Endothelial cell of umbilical vein (primary cell): ENCODE measurements at regions not wholly inside any gene's neighbourhood (a gene's known extent, or its start where the extent isn't known, plus 50 kb on each side); places are given as distances from the start of the nearest gene placed in this dataset.

Source experiments
- BruUV-seq: library from RNA; stranded (reverse); fragments of 400-500 nt; replicated peaks from 2 replicates; lab custom pipeline; 2021; lab: Mats Ljungman, UMichigan
- CTCF ChIA-PET: fragments of 300-600, 350-600 bp; sonication (Branson Sonifier 250); formaldehyde crosslinking; loops from one replicate; lab custom pipeline; 2021; ENCODE audit warnings: antibody characterized with exemption, inconsistent platforms; lab: Charles Lee
- POLR2A ChIA-PET: fragments of 300-600, 350-600 bp; sonication (Branson Sonifier 250); formaldehyde crosslinking; loops from one replicate; lab custom pipeline; 2021; ENCODE audit warnings: antibody characterized with exemption, inconsistent platforms; lab: Charles Lee
- DNase-seq: peaks from one replicate; pipeline ENCODE4 v3.0.0-alpha.2; 2011; ENCODE audit warnings: low read depth, low spot score
- FAIRE-seq: peaks from 2 replicates; lab custom pipeline; 2011; peaks lifted over from hg19 to GRCh38; lab: Jason Lieb, UNC
- H2AFZ ChIP-seq: 2 replicates; pipeline ENCODE4 v1.6.0; 2012; ENCODE audit warnings: low read depth, low read length, control low read depth, inconsistent platforms
- H3K27ac ChIP-seq: 2 replicates; pipeline ENCODE4 v1.5.1; 2011; ENCODE audit warnings: low read depth, mild to moderate bottlenecking, control low read depth, low read length, moderate library complexity; ENCODE audit not compliant: insufficient read depth
- H3K27me3 ChIP-seq, 2 experiments: 2 replicates each; pipeline versions ENCODE4 v1.6.0 to v1.6.1; 2011; ENCODE audit warnings: low read length in 2 of 2, mixed read lengths in 1 of 2; ENCODE audit not compliant: control insufficient read depth in 2 of 2, insufficient read depth in 2 of 2
- H3K36me3 ChIP-seq, 2 experiments: 2 replicates in 1 of 2; 3 replicates in 1 of 2; pipeline ENCODE4 v1.5.1; 2011; ENCODE audit warnings: low read length in 2 of 2, mild to moderate bottlenecking in 1 of 2, moderate library complexity in 1 of 2; ENCODE audit not compliant: control insufficient read depth in 2 of 2, insufficient read depth in 2 of 2; ENCODE audit errors: extremely low read depth in 1 of 2
- H3K4me1 ChIP-seq: 3 replicates; pipeline ENCODE4 v1.5.1; 2011; ENCODE audit warnings: mild to moderate bottlenecking, low read length; ENCODE audit not compliant: control insufficient read depth, insufficient read depth; ENCODE audit errors: extremely low read depth
- H3K4me2 ChIP-seq: 2 replicates; pipeline ENCODE4 v1.6.1; 2011; ENCODE audit warnings: low read length, control low read depth, mixed read lengths; ENCODE audit not compliant: insufficient read depth
- H3K4me3 ChIP-seq, 3 experiments: fragments of 200-600 bp in 1 of 3; sonication (generic), shearing (Covaris generic) in 1 of 3; replicated peaks in 1 of 3; 2 replicates each; pipeline ENCODE4 v1.5.1; 2011 to 2016; ENCODE audit warnings: control low read depth in 3 of 3, low read length in 3 of 3, mild to moderate bottlenecking in 2 of 3, inconsistent platforms in 1 of 3, low read depth in 1 of 3, moderate library complexity in 1 of 3; ENCODE audit not compliant: insufficient read depth in 1 of 3
- H3K79me2 ChIP-seq: 2 replicates; pipeline ENCODE4 v1.6.0; 2012; ENCODE audit warnings: low read length, inconsistent platforms; ENCODE audit not compliant: control insufficient read depth, insufficient read depth
- H3K9ac ChIP-seq: replicated peaks from 2 replicates; pipeline ENCODE3; 2011; ENCODE audit warnings: low read length, control low read depth; ENCODE audit not compliant: insufficient read depth; ENCODE audit errors: extremely low read depth
- H3K9me1 ChIP-seq: replicated peaks from 3 replicates; pipeline ENCODE4 v1.6.0; 2011; ENCODE audit warnings: mild to moderate bottlenecking, low read length; ENCODE audit not compliant: control insufficient read depth, insufficient read depth; ENCODE audit errors: extremely low read depth
- H3K9me3 ChIP-seq: replicated peaks from 2 replicates; pipeline ENCODE4 v1.5.1; 2012; ENCODE audit warnings: low read length, inconsistent platforms; ENCODE audit not compliant: control insufficient read depth, insufficient read depth
- H4K20me1 ChIP-seq: replicated peaks from 2 replicates; pipeline ENCODE3; 2011; ENCODE audit warnings: mild to moderate bottlenecking, low read length; ENCODE audit not compliant: control insufficient read depth, insufficient read depth; ENCODE audit errors: extremely low read depth
- EZH2 ChIP-seq: IDR thresholded peaks from 2 replicates; pipeline ENCODE4 v1.6.1; 2012; ENCODE audit warnings: borderline replicate concordance, low read depth, mild to moderate bottlenecking, moderate library complexity, low read length, inconsistent platforms; ENCODE audit not compliant: severe bottlenecking
- FOS ChIP-seq: IDR thresholded peaks from 2 replicates; pipeline ENCODE4 v1.6.1; 2011; ENCODE audit warnings: mild to moderate bottlenecking, low read length, moderate library complexity, borderline replicate concordance; ENCODE audit not compliant: insufficient read depth
- GATA2 ChIP-seq: IDR thresholded peaks from 2 replicates; pipeline ENCODE4 v1.7.0; 2011; ENCODE audit warnings: low read depth, mild to moderate bottlenecking, moderate library complexity, mixed read lengths, low read length; ENCODE audit not compliant: insufficient read length, insufficient read depth
- JUN ChIP-seq: IDR thresholded peaks from 2 replicates; pipeline ENCODE4 v1.6.1; 2011; ENCODE audit warnings: borderline replicate concordance, low read depth; ENCODE audit not compliant: insufficient read length, insufficient read depth
- MYC ChIP-seq: IDR thresholded peaks from one replicate; pipeline ENCODE4 v1.6.1; 2011; ENCODE audit warnings: mild to moderate bottlenecking, low read depth, low read length
- POLR2A ChIP-seq: IDR thresholded peaks from 2 replicates; pipeline ENCODE4 v1.6.1; 2012; ENCODE audit warnings: low read depth, mild to moderate bottlenecking, control low read depth, low read length
- POLR2AphosphoS5 ChIP-seq: IDR thresholded peaks from 2 replicates; pipeline ENCODE4 v1.6.1; 2012; ENCODE audit warnings: low read depth, mild to moderate bottlenecking, control low read depth, low read length, moderate library complexity; ENCODE audit not compliant: insufficient read depth
- dilution Hi-C: fragments of 300-500 bp; cut with MboI; formaldehyde crosslinking; loops from one replicate; pipeline ENCODE4 v1.15.0; 2019; ENCODE audit warnings: low sequenced_read_pairs; ENCODE audit not compliant: extremely low pct_ligation_motif_present
- intact Hi-C: fragments of 100-400 bp; cut with micrococcal nuclease; formaldehyde crosslinking; loops from one replicate; pipeline ENCODE4 v1.10.0; 2022
- TF ChIP-seq, protein P1 (sequence below), 2 donors: IDR thresholded peaks; 1 replicate in 1 of 2; 2 replicates in 1 of 2; pipeline ENCODE4 v1.5.1; 2011; ENCODE audit warnings: low read length in 2 of 2, mild to moderate bottlenecking in 2 of 2, moderate library complexity in 2 of 2, control low read depth in 1 of 2, inconsistent platforms in 1 of 2, low read depth in 1 of 2; ENCODE audit not compliant: insufficient read depth in 1 of 2; ENCODE audit errors: extremely low read depth in 1 of 2
- TF ChIP-seq, protein P2 (sequence below): IDR thresholded peaks from 2 replicates; pipeline ENCODE4 v1.6.1; 2011; ENCODE audit not compliant: insufficient read depth, insufficient read length

DNA sequence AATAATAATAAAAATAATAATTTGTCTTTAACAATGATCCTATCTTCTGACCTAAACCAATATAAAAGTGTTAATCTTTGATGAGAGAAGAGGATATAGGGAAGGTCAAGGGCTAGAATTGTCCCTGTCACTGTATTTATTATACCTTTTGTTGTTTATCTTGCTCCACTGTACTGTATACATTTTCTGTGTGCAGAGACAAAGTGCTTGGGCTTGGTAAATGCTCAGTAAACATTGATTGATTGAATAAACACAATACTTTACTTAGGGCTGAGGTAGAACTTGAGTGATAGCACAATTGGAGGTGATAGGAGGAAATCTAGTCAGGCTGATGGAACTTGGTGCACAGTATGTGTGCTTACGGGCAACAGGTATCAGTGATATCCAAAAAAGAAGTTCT is 161.2 kb downstream of the ARRDC3 start:
- TF ChIP-seq, protein P1, sequence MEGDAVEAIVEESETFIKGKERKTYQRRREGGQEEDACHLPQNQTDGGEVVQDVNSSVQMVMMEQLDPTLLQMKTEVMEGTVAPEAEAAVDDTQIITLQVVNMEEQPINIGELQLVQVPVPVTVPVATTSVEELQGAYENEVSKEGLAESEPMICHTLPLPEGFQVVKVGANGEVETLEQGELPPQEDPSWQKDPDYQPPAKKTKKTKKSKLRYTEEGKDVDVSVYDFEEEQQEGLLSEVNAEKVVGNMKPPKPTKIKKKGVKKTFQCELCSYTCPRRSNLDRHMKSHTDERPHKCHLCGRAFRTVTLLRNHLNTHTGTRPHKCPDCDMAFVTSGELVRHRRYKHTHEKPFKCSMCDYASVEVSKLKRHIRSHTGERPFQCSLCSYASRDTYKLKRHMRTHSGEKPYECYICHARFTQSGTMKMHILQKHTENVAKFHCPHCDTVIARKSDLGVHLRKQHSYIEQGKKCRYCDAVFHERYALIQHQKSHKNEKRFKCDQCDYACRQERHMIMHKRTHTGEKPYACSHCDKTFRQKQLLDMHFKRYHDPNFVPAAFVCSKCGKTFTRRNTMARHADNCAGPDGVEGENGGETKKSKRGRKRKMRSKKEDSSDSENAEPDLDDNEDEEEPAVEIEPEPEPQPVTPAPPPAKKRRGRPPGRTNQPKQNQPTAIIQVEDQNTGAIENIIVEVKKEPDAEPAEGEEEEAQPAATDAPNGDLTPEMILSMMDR (IDR thresholded peaks at IDR 0.05; ENCODE audit: extremely low read depth in 1 of 2, insufficient read depth in 1 of 2, low read depth in 1 of 2, low read length in 2 of 2), result no peak
- no peak for TF ChIP-seq POLR2A
- no peak for TF ChIP-seq FOS
- TF ChIP-seq EZH2, result no peak
- TF ChIP-seq, protein P2, sequence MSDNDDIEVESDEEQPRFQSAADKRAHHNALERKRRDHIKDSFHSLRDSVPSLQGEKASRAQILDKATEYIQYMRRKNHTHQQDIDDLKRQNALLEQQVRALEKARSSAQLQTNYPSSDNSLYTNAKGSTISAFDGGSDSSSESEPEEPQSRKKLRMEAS, result no peak
- no peak for TF ChIP-seq GATA2
- no peak for TF ChIP-seq JUN
- no peak for TF ChIP-seq POLR2AphosphoS5
- TF ChIP-seq MYC, result no peak
- dilution Hi-C loops, result no loop called here
- Histone ChIP-seq H3K4me2 (no peak overlapping the region), H3K27me3 (no peaks in the 10 kb centered on the region), H3K4me3 (no peak overlapping the region), H3K9me3 (no peaks in the 10 kb centered on the region), H3K27ac (no peak overlapping the region), H3K79me2 (no peaks in the 10 kb centered on the region), H3K4me1 (no peaks in the 10 kb centered on the region), H3K36me3 (no peaks in the 10 kb centered on the region), H3K9ac (no peak overlapping the region), H4K20me1 (no peaks in the 10 kb centered on the region), H2AFZ (no peak overlapping the region), H3K9me1 (peaks cover 3% of the 10 kb centered on the region)
- FAIRE-seq (no peak), DNase-seq (no peak)
- intact Hi-C loops, result no loop called here
- no TSS peak for BruUV-seq
- POLR2A ChIA-PET, result no interaction called here
- CTCF ChIA-PET, result interaction anchor here (7.2 kb wide), 1 partner anchor 163 kb away, joined by 216 read pairs; the partner anchor contains the start of gene ARRDC3
